ENCODE measurements at regions not wholly inside any gene's neighbourhood (a gene's known extent, or its start where the extent isn't known, plus 50 kb on each side); places are given as distances from the start of the nearest gene placed in this dataset.
"Not testable (repeated sequence)": the region's sequence is repeated elsewhere in the genome, so short reads cannot be mapped to it uniquely, and the experiment has no call there.

DNA sequence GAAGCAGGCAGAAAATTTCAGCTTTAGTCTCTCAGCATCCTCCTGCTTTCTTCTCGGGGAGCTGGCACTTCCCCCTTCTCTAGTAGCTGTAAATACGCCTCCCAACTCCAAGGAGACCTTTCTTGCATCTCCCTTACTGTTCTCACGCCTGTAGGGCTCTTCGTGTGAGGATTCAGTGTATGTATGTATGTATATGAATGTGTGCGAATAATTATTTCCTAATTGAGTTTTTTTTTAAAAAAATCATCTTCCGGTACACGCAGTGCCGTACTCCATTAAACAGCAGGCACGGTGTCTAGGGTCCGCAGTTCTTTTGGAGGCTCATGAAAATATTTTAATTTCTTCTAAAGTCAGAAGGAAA, 85.4 kb downstream of the HFE start:
- intact Hi-C loops (cut with micrococcal nuclease) = loop anchor here (1.0 to 5.0 kb wide), 5 partner anchors 27 to 960 kb away; partner anchors contain the start of genes ABT1 and HMGN4

DNA sequence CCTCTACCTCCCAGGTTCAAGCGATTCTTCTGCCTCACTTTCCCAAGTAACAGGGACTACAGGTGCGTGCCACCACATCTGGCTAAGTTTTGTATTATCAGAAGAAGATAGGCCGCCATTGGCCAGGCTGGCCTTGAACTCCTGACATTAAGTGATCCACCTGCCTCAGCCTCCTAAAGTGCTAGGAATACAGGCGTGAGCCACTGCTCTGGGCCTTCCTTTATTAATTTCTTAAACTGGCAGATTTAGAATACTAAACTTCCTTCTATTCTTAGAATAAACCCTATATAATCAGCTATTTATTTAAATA, 86.6 kb downstream of the HFE start:
- intact Hi-C loops (cut with micrococcal nuclease) = loop anchor here (5.0 kb wide), 4 partner anchors 46 to 959 kb away; partner anchors contain the start of genes ABT1 and HMGN4

DNA sequence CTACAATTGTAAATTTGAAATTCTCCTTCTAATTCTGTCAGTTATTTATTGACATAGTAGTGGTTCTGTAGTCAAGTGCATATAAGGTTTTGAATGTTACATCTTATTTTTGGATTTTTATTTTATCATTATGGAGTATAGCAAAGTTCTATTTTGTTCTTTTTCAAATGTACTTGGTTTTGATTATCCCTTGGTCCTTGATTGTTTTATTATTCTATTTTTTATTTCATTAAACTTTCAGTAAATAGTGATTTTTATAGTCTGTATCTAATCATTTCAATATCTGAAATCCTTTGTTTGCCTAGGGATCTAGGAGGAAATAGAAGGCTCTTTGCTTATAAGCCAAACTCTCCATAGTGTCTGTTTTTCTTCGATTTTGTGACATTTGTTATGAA, 87.8 kb downstream of the HFE start:
- intact Hi-C loops (cut with micrococcal nuclease) = loop anchor here (1.0 kb wide), 6 partner anchors 8 to 110 kb away; a partner anchor contains a TSS

DNA sequence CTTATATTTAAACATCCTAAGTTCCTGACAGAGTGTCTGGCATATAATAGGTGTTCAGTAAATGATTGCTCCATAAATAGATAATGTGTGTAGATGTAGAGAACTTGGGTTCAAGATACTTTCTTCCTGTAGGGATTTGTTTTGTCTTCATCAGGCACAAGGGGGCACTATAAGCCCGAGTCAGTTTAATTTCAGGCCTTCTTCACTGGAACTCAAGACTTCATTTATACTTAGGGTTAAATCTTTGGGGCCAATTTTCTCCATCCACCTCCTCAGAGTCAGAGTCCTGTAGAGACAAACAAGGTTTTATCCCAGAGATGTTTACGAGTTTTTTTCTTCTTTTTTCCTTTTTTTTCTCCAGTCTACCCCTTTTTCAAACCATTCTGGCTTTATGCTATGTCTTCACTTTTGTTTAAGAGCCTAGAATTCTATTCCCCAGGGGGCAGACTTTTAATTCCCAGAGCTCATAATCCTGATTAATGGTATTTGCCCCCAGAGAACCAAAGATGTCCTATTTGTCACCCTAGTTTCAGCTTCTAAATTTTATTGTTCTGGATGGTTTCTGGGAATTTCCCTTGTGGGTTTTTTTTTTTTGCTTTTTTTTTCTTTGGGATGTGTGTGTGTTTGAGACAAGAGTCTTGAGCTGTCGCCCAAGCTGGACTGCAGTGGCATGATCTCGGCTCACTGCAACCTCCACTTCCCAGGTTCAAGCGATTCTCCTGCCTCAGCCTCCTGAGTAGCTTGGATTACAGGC, 88.4 kb downstream of the HFE start:
- intact Hi-C loops (cut with micrococcal nuclease) = loop anchor here (1.0 kb wide), 6 partner anchors 8 to 110 kb away; a partner anchor contains a TSS

DNA sequence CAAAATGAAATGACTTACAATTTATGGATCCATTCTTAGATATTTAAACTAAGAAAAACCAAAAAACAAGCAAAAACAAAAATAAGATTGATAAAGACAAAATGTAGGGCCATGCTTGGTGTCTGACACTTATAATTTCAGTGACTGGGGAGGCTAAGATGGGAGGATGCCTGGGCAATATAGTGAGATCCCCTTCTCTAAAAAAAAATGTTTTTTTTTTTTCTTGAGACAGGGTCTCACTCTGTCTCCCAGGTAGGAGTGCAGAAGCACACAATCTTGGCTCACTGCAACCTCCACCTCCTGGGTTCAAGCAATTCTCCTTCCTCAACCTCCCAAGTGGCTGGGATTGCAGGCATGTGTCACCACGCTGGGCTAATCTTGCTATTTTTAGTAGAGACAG, 92.4 kb downstream of the HFE start:
- intact Hi-C loops (cut with micrococcal nuclease) = no loop called here

DNA sequence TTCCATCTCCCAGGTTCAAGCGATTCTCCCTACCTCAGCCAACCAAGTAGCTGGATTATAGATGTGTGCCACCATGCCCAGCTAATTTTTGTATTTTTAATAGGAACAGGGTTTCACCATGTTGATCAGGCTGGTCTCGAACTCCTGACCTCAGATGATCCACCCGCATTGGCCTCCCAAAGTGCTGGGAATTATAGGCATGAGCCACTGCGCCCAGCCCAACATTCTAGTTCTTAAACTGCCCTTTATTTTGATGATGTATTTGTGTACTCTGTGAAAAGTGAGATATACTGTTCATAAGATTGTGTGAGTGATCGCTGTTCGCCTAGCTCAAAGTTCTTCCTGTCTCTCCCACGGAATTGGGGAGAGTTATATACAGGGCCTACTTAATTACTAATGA, 93.1 kb downstream of the HFE start:
- intact Hi-C loops (cut with micrococcal nuclease) = no loop called here

DNA sequence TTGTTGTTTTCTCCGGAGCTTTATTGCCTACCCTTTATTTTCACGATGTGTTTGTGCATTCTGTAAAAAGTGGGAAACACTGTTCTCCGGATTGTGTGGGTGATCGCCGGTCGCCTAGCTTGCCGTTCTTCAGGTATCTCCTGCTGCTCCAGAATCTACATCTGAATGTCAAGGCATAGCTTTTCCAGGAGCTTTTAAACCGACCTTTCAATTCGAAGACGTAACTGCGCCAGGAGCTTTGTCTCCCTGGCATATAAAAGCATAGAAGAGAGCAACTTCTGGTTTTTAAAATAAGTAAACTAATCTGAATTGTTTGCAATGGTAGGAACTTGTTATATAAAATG, 96.0 kb downstream of the HFE start:
- intact Hi-C loops (cut with micrococcal nuclease) = loop anchor here (1.0 kb wide), 1 partner anchor 8 kb away; no protein-coding TSS in a partner anchor

DNA sequence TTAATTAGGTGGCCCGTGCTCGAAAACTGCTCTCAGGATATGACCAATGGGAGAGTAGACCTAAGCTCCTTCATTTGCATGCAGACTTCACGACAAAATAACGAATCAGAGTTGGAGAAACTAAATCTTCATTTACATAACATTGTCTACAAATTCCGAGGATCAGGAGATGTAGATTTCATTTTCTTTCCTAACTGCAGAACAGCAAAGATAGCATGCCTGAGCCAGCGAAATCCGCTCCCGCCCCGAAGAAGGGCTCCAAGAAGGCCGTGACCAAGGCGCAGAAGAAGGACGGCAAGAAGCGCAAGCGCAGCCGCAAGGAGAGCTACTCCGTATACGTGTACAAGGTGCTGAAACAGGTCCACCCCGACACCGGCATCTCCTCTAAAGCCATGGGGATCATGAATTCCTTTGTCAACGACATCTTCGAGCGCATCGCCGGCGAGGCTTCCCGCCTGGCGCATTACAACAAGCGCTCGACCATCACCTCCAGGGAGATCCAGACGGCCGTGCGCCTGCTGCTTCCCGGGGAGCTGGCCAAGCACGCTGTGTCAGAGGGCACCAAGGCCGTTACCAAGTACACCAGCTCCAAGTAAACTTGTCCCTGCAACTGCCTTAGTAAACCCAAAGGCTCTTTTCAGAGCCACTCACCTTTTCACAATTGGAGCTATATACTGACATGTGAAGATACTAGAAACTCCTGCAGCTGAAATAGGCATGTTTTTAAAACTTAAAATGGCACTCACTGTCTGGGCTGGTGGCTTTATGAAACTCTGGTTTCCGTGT, 96.5 kb downstream of the HFE start:
- intact Hi-C loops (cut with micrococcal nuclease) = loop anchor here (1.0 kb wide), 1 partner anchor 8 kb away; no protein-coding TSS in a partner anchor

DNA sequence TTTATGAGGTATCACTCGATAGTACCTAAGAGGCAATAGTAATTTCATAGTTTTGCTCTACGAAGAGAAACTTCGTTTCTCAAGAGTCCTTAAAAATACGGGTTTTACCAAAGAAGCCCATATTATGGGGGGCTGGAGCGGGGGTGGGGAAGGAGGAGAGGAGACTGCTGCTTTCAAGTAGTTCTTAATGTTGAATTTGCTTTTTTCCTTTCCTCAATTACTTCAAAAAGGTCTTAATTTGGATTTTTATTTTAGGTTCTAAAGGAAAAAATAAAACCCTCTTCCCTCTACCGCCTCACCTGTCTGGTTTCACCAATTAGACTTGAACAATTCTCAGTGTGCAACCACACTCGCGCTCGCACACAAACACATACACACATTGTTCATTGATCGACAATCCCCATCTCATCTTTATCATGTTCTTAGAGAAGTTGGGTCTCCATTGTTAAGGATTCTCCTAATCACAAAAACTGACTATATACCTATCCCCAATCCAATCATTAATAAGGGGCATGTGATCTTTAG, 97.2 kb downstream of the HFE start:
- intact Hi-C loops (cut with micrococcal nuclease) = no loop called here

DNA sequence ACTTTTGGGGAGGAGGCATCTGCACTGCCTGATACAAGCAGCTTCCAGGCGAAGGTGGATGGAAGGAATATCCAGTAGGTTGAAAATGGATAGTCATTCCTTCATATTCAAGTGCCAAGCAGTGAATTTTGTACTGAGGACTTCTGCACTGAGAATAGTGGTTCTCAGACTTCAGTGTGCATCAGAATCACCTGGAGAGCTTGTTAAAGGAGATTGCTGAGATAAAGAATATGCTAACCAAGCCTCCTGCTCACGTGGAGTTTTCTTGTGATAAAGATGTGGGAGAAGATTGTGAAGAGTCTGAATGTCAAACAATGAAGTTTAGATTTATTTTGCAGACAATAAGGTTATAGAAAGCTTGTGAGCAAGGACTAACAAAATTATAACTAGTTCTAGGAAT, 97.8 kb downstream of the HFE start:
- intact Hi-C loops (cut with micrococcal nuclease) = no loop called here

DNA sequence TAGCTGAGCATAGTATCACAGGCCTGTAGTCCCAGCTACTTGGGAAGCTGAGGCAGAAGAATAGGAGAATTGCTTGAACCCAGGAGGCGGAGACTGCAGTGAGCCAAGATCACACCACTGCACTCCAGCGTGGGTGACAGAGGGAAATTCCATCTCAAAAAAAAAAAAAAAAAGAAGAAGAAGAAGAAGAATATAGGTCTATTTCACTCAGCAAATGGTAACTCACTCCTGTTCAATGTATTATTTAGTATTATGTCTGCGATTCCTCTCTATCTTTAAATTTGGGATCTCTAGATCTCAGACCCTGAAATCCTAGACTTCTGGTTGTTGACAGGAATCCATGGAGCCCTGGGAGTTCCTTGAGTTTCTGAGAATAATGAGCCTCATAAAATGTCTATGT, 98.6 kb downstream of the HFE start:
- intact Hi-C loops (cut with micrococcal nuclease) = no loop called here

DNA sequence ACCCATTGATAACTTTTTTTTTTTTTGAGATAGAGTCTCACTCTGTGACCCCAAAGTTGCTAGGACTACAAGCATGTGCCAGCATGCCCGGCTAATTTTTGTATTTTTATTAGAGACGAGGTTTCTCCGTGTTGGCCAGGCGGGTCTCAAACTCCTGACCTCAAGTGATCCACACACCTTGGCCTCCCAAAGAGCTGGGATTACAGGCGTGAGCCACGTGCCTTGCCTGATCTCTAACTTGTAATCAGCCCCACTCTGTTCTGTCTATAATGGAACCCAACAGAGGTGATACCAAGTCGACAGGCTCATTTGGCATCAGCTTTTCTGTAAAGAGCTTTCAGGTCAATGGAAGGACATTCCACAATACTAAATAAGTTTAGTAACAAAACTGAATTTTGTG, 99.4 kb downstream of the HFE start:
- intact Hi-C loops (cut with micrococcal nuclease) = no loop called here

DNA sequence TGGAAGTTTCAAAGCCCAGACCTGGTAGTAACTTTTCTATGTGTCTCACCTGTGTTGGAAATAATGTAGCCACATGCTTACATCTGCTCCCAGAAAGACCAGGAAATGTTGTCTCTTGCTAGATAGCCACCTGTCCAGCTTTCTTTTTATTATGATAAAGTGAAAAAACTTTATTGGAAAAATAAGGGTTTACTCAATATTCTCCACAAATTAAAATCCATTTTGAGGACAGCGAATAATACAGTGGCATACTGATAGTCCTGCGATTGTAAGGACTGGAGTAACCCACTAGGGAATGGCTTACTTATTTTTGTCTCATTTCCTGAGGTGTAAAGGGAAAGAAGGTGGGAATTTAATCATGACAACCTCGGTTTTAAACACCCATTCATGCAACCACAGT, 100.1 kb downstream of the HFE start:
- intact Hi-C loops (cut with micrococcal nuclease) = no loop called here

DNA sequence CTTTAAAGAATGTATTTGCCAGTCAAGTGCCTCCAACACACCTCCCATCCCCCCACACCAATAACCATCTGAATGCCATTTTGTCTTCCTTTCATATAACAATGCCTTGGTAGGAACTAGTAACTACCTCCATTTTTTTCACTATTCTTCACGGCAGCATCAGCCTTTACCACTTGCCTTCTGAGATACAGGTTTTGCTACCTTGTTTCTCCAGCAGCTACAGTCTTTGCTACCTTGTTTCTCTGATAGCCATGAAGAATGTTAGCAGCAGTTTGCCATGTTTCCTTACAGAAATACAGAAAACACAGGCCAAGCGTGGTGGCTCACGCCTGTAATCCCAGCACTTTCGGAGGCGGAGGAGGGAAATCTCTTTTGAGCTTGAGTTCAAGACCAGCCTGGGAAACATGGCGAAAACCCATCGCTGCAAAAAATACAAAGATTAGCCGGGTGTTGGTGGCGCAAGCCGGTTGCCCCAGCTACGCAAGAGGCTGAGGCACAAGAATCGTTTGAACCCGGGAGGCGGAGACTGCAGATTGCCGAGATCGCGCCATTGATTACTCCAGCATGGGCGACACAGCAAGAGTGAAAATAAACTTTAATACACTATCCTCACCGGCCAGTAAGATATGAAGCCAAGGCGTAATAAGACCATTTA, 100.9 kb downstream of the HFE start:
- intact Hi-C loops (cut with micrococcal nuclease) = loop anchor here (1.0 to 2.0 kb wide), 2 partner anchors 13 to 29 kb away; a partner anchor contains a TSS

DNA sequence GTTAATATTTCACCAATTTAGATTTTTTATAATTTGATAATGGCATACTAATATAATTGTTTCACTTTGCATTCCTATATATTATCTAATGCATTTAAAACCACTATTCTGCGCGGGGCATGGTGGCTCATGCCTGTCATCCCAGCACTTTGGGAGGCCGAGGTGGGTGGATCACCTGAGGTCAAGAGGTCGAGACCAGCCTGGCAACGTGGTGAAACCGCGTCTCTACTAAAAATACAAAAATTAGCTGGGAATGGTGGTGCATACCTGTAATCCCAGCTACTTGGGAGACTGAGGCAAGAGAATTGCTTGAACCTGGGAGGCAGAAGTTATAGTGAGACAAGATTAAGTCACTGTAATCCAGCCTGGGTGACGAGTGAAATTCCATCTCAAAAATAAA, 104.3 kb downstream of the HFE start:
- intact Hi-C loops (cut with micrococcal nuclease) = not testable (repeated sequence)

DNA sequence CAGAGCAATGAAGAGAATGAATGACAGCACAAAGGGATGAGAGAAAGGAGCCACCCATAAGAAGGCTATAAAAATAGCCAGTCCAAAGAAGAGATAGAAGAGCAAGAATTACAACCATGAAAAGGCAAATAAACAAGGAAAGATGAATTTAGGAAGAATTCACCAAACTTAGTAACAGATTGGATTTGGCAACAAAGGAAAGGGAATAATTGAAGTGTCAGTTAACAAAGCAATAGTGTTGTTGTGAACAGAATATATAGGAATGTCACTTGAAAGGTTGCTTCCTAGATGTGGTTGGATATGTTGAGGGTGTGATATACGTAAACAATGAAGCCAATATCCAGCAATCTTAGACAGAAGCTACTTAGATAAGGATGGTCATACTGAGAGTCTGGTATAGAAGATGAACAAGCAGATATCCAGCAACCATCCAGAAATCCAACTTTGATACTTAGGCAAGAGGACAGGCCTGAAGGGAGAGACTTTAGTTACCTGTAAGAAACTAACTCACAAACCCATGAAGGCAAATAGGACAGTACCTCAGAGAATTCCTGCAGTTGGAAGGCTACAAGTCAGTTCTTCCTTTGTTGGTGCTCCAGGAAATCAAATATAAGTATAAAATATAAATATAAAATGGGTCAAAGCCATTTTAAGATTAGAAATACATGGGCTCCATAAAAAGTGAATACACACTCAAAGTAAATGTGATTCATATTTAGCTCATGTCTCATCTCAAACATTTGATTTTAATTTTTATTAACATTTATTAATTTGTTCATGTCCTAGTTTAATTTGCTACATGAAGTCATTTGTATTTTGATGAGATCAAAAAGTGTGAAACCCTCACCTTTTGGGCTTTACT, 106.5 kb downstream of the HFE start:
- intact Hi-C loops (cut with micrococcal nuclease) = no loop called here

DNA sequence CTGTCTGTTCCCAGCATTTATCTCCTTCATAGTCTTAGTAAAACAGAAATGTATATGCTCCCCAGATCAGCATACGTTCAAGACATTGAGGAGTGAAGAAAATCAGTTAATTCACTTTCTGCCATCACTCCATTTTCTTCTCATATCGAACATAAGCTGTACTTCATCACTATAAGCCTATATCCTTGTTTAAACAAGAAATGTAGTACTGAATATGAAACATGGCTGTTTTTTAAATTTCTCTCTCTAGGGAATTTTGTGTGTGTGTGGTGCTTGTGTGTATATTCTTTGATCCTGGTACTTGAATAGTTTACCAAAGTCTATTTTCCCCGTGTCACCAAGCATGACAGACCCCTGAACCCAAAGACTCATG, 107.1 kb downstream of the HFE start:
- intact Hi-C loops (cut with micrococcal nuclease) = no loop called here

DNA sequence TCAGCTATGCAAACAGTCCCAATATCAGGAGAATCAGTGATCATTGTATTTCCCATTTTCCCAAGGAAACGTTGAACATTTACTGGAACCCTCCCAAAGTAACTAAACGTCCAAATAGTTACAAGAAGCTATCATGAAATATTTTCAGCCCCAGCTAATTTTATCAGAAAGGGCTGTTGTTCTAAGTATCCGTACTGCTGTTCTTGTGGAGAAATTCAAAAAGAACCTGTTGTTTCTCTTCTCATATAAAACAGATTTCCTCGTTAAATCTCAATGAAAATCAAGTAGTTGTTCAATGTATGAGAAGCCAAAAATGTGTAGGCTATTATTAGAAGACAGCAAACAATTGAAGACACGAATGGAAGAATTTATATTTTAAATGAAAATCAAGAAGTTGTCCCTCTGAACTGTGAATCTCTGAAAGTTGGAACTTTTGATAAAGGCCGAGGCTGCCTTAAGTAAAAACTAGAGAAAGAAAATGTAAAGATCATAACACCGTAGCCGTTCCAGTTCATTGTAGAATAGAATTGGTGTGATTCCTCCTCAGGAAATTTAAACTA, 107.7 kb downstream of the HFE start:
- intact Hi-C loops (cut with micrococcal nuclease) = loop anchor here (1.0 to 5.0 kb wide), 2 partner anchors 20 to 138 kb away; a partner anchor contains a TSS

DNA sequence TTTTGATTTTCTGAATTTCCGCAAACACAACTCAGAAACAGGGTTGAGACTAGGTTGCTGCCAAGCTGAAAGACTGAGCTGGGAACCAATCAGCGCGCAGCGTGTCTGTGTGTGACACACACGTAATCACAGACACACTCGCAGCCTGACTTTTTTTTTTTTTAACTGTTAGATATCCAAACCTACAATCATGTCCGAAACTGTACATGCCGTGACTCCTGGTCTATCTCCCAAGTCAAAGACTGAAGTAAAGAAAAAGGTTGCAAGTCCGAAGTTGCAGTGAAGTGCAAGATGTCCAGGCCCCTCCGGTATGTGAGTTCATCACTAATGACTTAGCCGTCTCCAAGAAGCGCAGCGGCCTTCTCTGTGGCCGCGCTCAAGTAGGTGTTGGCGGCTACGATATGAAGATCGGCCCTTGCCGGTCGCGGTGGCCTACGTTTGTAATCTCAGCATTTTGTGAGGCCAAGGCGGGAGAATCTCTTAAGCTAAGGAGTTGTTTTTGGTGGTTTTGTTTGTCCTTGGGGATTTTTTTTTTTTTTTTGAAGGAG, 108.2 kb downstream of the HFE start:
- intact Hi-C loops (cut with micrococcal nuclease) = loop anchor here (1.0 to 5.0 kb wide), 2 partner anchors 20 to 138 kb away; a partner anchor contains a TSS
